K562 (cell line): ENCODE measurements at regions not wholly inside any gene's neighbourhood (a gene's known extent, or its start where the extent isn't known, plus 50 kb on each side); places are given as distances from the start of the nearest gene placed in this dataset.

Experiments used
- ATAC-seq: fragments of 200-7000 bp; cut with Tn5 transposase; 3 replicates; pipeline ENCODE4 v1.9.1; 2020; ENCODE audit warnings: moderate library complexity
- BruUV-seq: library from RNA; stranded (reverse); fragments of 400-500 nt; replicated peaks from 2 replicates; lab custom pipeline; 2021; lab: Mats Ljungman, UMichigan
- CTCF ChIA-PET: fragments of 300-600 bp; formaldehyde crosslinking; extraction: SDS; loops from one replicate; lab custom pipeline; 2021; ENCODE audit warnings: low intra/inter-chr PET ratio; lab: Yijun Ruan, JAX
- POLR2A ChIA-PET: fragments of 300-600, 350-650 bp; sonication (Branson Sonifier 250); formaldehyde crosslinking; extraction: SDS; loops from one replicate; lab custom pipeline; 2021; ENCODE audit warnings: antibody characterized with exemption, inconsistent platforms; lab: Yijun Ruan, JAX
- DNase-seq, 4 experiments: peaks; one replicate each; pipeline versions ENCODE4 v3.0.0 to v3.0.0-alpha.2; 2011 to 2018; ENCODE audit warnings: low spot score in 3 of 4, mixed read lengths in 3 of 4; ENCODE audit errors: extremely low read depth in 1 of 4
- FAIRE-seq: peaks from 2 replicates; lab custom pipeline; 2011; peaks lifted over from hg19 to GRCh38; lab: Jason Lieb, UNC
- H2AFZ ChIP-seq: 2 replicates; pipeline ENCODE4 v1.6.0; 2011; ENCODE audit warnings: low read depth, low read length, control low read depth, inconsistent platforms
- H3K27ac ChIP-seq: fragments of 200-600 bp; 3 replicates; pipeline ENCODE4 v1.8.0; 2011; ENCODE audit warnings: low read depth, mild to moderate bottlenecking, control low read depth, inconsistent platforms, low read length, moderate library complexity, mixed read lengths; ENCODE audit errors: extremely low read depth
- H3K27me3 ChIP-seq, 2 experiments: fragments of 300-600 bp in 1 of 2; 2 replicates in 1 of 2; 3 replicates in 1 of 2; pipeline versions ENCODE4 v1.6.0 to v1.8.0; 2011; ENCODE audit warnings: inconsistent platforms in 2 of 2, low read length in 2 of 2, mild to moderate bottlenecking in 1 of 2, mixed read lengths in 1 of 2, moderate library complexity in 1 of 2; ENCODE audit not compliant: control insufficient read depth in 2 of 2, insufficient read depth in 2 of 2
- H3K36me3 ChIP-seq: fragments of 300-600 bp; 3 replicates; pipeline ENCODE4 v1.8.0; 2011; ENCODE audit warnings: mild to moderate bottlenecking, low read length, inconsistent platforms; ENCODE audit not compliant: control insufficient read depth, insufficient read depth
- H3K4me1 ChIP-seq, 2 experiments: fragments of 200-600 bp in 1 of 2; replicated peaks in 1 of 2; 2 replicates in 1 of 2; 3 replicates in 1 of 2; pipeline versions ENCODE4 v1.5.1 to v1.8.0; 2011; ENCODE audit warnings: inconsistent platforms in 2 of 2, low read length in 2 of 2, mild to moderate bottlenecking in 1 of 2, mixed read lengths in 1 of 2, moderate library complexity in 1 of 2; ENCODE audit not compliant: control insufficient read depth in 2 of 2, insufficient read depth in 2 of 2
- H3K4me2 ChIP-seq: 2 replicates; pipeline ENCODE4 v1.6.1; 2011; ENCODE audit warnings: low read length, control low read depth, inconsistent platforms, mixed read lengths; ENCODE audit not compliant: insufficient read depth
- H3K4me3 ChIP-seq: fragments of 200-600 bp; sonication (generic), shearing (Covaris generic); 2 replicates; pipeline ENCODE4 v1.5.1; 2016; ENCODE audit warnings: control low read depth, inconsistent platforms
- H3K79me2 ChIP-seq: fragments of 200-600 bp; 3 replicates; pipeline ENCODE4 v1.8.0; 2011; ENCODE audit warnings: low read length, inconsistent platforms; ENCODE audit not compliant: control insufficient read depth, insufficient read depth
- H3K9ac ChIP-seq, 2 experiments: 2 replicates each; pipeline versions ENCODE4 v1.6.0 to v1.6.1; 2011; ENCODE audit warnings: low read depth in 2 of 2, low read length in 2 of 2, control low read depth in 1 of 2, inconsistent platforms in 1 of 2, mild to moderate bottlenecking in 1 of 2, mixed read lengths in 1 of 2; ENCODE audit not compliant: insufficient read depth in 1 of 2
- H3K9me1 ChIP-seq: one replicate; pipeline ENCODE4 v1.6.0; 2011; ENCODE audit warnings: inconsistent platforms, mild to moderate bottlenecking, low read length, moderate library complexity; ENCODE audit not compliant: control insufficient read depth, insufficient read depth
- H3K9me3 ChIP-seq: replicated peaks from 2 replicates; pipeline ENCODE4 v1.5.1; 2011; ENCODE audit warnings: low read depth, low read length, inconsistent platforms; ENCODE audit not compliant: control insufficient read depth, insufficient read depth
- H4K20me1 ChIP-seq: replicated peaks from 2 replicates; pipeline ENCODE4 v1.6.1; 2011; ENCODE audit warnings: low read length, inconsistent platforms, mixed read lengths; ENCODE audit not compliant: control insufficient read depth, insufficient read depth
- DMBX1 ChIP-seq: fragments of 250-450 bp; sonication (Bioruptor Pico); IDR thresholded peaks from 2 replicates; pipeline ENCODE4 v1.8.0; 2022; ENCODE audit warnings: inconsistent platforms, mild to moderate bottlenecking, moderate library complexity, borderline replicate concordance
- ETV1 ChIP-seq: fragments of 450-650 bp; conservative IDR thresholded peaks from 2 replicates; pipeline ENCODE4 v1.6.1; 2016; ENCODE audit warnings: missing genetic modification characterization, control low read depth, low read depth, missing compliant biosample characterization
- ETV5 ChIP-seq: sonication (generic); formaldehyde crosslinking; IDR thresholded peaks from 2 replicates; pipeline ENCODE4 v1.4.0; 2020; ENCODE audit warnings: low read depth, mild to moderate bottlenecking, missing genetic modification reagents
- FOSL1 ChIP-seq: fragments of 200-800 bp; sonication (Bioruptor generic); conservative IDR thresholded peaks from 2 replicates; pipeline ENCODE4 v1.6.1; 2016; ENCODE audit warnings: missing genetic modification characterization, missing compliant biosample characterization
- NFRKB ChIP-seq: fragments of 450-650 bp; IDR thresholded peaks from 2 replicates; pipeline ENCODE4 v1.6.1; 2016; ENCODE audit warnings: low read depth
- NR2C2 ChIP-seq, 2 experiments: fragments of 200-800 bp in 1 of 2; sonication (Bioruptor generic) in 1 of 2; sonication (generic) in 1 of 2; formaldehyde crosslinking in 1 of 2; IDR thresholded peaks; 2 replicates each; pipeline versions ENCODE4 v1.6.1 to v1.8.0; 2016 to 2022; ENCODE audit warnings: mild to moderate bottlenecking in 1 of 2, missing compliant biosample characterization in 1 of 2, missing genetic modification characterization in 1 of 2, missing genetic modification reagents in 1 of 2
- SMARCA4 ChIP-seq: fragments of 450-650 bp; IDR thresholded peaks from 2 replicates; pipeline ENCODE4 v1.6.1; 2016
- SOX6 ChIP-seq: fragments of 450-650 bp; IDR thresholded peaks from 2 replicates; pipeline ENCODE4 v1.6.1; 2014; ENCODE audit warnings: mild to moderate bottlenecking
- TAF7 ChIP-seq: fragments of 450-650 bp; IDR thresholded peaks from 2 replicates; pipeline ENCODE4 v1.6.1; 2016; ENCODE audit warnings: missing genetic modification characterization, missing compliant biosample characterization
- ZKSCAN8 ChIP-seq: fragments of 200-800 bp; sonication (Bioruptor generic); IDR thresholded peaks from 2 replicates; pipeline ENCODE4 v1.6.1; 2016; ENCODE audit warnings: missing genetic modification characterization, missing compliant biosample characterization
- ZNF124 ChIP-seq: sonication (generic); formaldehyde crosslinking; IDR thresholded peaks from 2 replicates; pipeline ENCODE4 v1.8.1; 2022; ENCODE audit warnings: missing genetic modification reagents
- ZNF175 ChIP-seq: fragments of 200-800 bp; sonication (Bioruptor generic); IDR thresholded peaks from 2 replicates; pipeline ENCODE4 v1.6.1; 2016; ENCODE audit warnings: low read depth, mild to moderate bottlenecking, missing genetic modification characterization, missing compliant biosample characterization
- ZNF589 ChIP-seq: fragments of 200-800 bp; sonication (Bioruptor generic); IDR thresholded peaks from 2 replicates; pipeline ENCODE4 v1.6.1; 2016; ENCODE audit warnings: low read depth, missing genetic modification characterization, missing compliant biosample characterization
- WGBS: fragments of 100-300 bp; shearing (Covaris generic); methylation state at CpG from one replicate; pipeline ENCODE4 v1.1.6; 2016; ENCODE audit warnings: low coverage, mixed read lengths; ENCODE audit not compliant: insufficient coverage; ENCODE audit errors: missing lambda C conversion rate; 5-methylcytosine and 5-hydroxymethylcytosine counted together
- in situ Hi-C: fragments of 300-500 bp; cut with MboI; formaldehyde crosslinking; loops from 4 replicates; pipeline ENCODE4 v1.15.0; 2018; ENCODE audit warnings: inconsistent platforms, mixed read lengths
- intact Hi-C: fragments of 100-400 bp; cut with micrococcal nuclease; formaldehyde crosslinking; loops from 2 replicates; pipeline ENCODE4 v1.14.2; 2022
- TF ChIP-seq, protein P1 (sequence below): IDR thresholded peaks from 2 replicates; pipeline ENCODE4 v1.6.1; 2012; ENCODE audit warnings: low read depth, low read length, improper control_type of control experiment, borderline replicate concordance
- TF ChIP-seq, protein P2 (sequence below): fragments of 450-650 bp; IDR thresholded peaks from 2 replicates; pipeline ENCODE4 v1.6.1; 2017; ENCODE audit warnings: antibody characterized with exemption, mild to moderate bottlenecking

- Histone ChIP-seq H3K9me3 (0 out of 2 replicates have a peak, but pooled peaks cover 6% of the 10 kb centered on the region), H3K79me2 (no peaks in the 10 kb centered on the region), H3K9ac (peak overlapping the region in 1 of 2 experiments; percentile 11; a peak in 2 of 4 replicates), H3K27ac (peak overlapping the region; percentile 16), H2AFZ (peak overlapping the region; percentile 88), H4K20me1 (no peaks in the 10 kb centered on the region), H3K36me3 (no peaks in the 10 kb centered on the region), H3K4me3 (no peak overlapping the region), H3K4me2 (peak overlapping the region; percentile 29), H3K27me3 (no peaks in the 10 kb centered on the region), H3K4me1 (peaks cover 0 to 18% of the 10 kb centered on the region in 2 experiments; a peak in 3 of 5 replicates), H3K9me1 (no peaks in the 10 kb centered on the region)
- CTCF ChIA-PET = no interaction called here
- in situ Hi-C loops = no loop called here
- POLR2A ChIA-PET = interaction anchor here (0.7 to 1.4 kb wide), 2 partner anchors 8 to 9 kb away, joined by 3 to 4 read pairs; no protein-coding TSS in a partner anchor
- FAIRE-seq (no peak), ATAC-seq (peak; percentile 59), DNase-seq (peak in 2 of 4 experiments; percentile 20 to 32)
- intact Hi-C loops = no loop called here
- BruUV-seq = no TSS peak
- 24% methylated on average over 8 of the region's 8 CpGs for WGBS
- no peak for TF ChIP-seq NFRKB
- TF ChIP-seq, protein P1, sequence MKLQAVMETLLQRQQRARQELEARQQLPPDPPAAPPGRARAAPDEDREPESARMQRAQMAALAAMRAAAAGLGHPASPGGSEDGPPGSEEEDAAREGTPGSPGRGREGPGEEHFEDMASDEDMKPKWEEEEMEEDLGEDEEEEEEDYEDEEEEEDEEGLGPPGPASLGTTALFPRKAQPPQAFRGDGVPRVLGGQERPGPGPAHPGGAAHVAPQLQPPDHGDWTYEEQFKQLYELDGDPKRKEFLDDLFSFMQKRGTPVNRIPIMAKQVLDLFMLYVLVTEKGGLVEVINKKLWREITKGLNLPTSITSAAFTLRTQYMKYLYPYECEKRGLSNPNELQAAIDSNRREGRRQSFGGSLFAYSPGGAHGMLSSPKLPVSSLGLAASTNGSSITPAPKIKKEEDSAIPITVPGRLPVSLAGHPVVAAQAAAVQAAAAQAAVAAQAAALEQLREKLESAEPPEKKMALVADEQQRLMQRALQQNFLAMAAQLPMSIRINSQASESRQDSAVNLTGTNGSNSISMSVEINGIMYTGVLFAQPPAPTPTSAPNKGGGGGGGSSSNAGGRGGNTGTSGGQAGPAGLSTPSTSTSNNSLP = no peak
- TF ChIP-seq DMBX1 (CRISPR knock-in tag) = peak; percentile 41; the same call in 1 of the 2 replicates
- TF ChIP-seq ETV1 (tag) = 0 out of 2 replicates have a peak, but pooled peaks have one; percentile 5
- TF ChIP-seq ZNF124 (CRISPR knock-in tag) = no peak
- 0 out of 2 replicates have a peak, but pooled peaks have one; percentile 21 for TF ChIP-seq ZNF175 (CRISPR knock-in tag)
- TF ChIP-seq, protein P2, sequence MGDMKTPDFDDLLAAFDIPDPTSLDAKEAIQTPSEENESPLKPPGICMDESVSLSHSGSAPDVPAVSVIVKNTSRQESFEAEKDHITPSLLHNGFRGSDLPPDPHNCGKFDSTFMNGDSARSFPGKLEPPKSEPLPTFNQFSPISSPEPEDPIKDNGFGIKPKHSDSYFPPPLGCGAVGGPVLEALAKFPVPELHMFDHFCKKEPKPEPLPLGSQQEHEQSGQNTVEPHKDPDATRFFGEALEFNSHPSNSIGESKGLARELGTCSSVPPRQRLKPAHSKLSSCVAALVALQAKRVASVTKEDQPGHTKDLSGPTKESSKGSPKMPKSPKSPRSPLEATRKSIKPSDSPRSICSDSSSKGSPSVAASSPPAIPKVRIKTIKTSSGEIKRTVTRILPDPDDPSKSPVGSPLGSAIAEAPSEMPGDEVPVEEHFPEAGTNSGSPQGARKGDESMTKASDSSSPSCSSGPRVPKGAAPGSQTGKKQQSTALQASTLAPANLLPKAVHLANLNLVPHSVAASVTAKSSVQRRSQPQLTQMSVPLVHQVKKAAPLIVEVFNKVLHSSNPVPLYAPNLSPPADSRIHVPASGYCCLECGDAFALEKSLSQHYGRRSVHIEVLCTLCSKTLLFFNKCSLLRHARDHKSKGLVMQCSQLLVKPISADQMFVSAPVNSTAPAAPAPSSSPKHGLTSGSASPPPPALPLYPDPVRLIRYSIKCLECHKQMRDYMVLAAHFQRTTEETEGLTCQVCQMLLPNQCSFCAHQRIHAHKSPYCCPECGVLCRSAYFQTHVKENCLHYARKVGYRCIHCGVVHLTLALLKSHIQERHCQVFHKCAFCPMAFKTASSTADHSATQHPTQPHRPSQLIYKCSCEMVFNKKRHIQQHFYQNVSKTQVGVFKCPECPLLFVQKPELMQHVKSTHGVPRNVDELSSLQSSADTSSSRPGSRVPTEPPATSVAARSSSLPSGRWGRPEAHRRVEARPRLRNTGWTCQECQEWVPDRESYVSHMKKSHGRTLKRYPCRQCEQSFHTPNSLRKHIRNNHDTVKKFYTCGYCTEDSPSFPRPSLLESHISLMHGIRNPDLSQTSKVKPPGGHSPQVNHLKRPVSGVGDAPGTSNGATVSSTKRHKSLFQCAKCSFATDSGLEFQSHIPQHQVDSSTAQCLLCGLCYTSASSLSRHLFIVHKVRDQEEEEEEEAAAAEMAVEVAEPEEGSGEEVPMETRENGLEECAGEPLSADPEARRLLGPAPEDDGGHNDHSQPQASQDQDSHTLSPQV = peak; percentile 60
- no peak for TF ChIP-seq TAF7
- no peak for TF ChIP-seq ETV5 (CRISPR knock-in tag)
- no peak for TF ChIP-seq NR2C2 (CRISPR knock-in tag; IDR thresholded peaks at IDR 0.05)
- 0 out of 2 replicates have a peak, but pooled peaks have one; percentile 10 for TF ChIP-seq NR2C2 (tag; IDR thresholded peaks at IDR 0.05)
- TF ChIP-seq ZNF589 (CRISPR knock-in tag) = 0 out of 2 replicates have a peak, but pooled peaks have one; percentile 38
- 0 out of 2 replicates have a peak, but pooled peaks have one; percentile 26 for TF ChIP-seq SMARCA4
- peak; percentile 27; the same call in 1 of the 2 replicates for TF ChIP-seq SOX6
- TF ChIP-seq FOSL1 (tag) = peak; percentile 21; the same call in 1 of the 2 replicates
- TF ChIP-seq ZKSCAN8 = no peak
Measured at GRCh38 chr2:144942516-144943256, 422.8 kb upstream of the ZEB2 start.
